GM12878 (cell line): ENCODE measurements at regions not wholly inside any gene's neighbourhood (a gene's known extent, or its start where the extent isn't known, plus 50 kb on each side); places are given as distances from the start of the nearest gene placed in this dataset.

Source experiments
- CBX5 ChIP-seq: sonication (generic); IDR thresholded peaks from 2 replicates; pipeline ENCODE4 v1.6.1; 2016; ENCODE audit warnings: low read depth, moderate library complexity, mild to moderate bottlenecking, inconsistent platforms
- CTCF ChIP-seq, 3 experiments: IDR thresholded peaks in 2 of 3; conservative IDR thresholded peaks in 1 of 3; 2 replicates each; pipeline ENCODE4 v1.5.1; 2011; ENCODE audit warnings: low read depth in 3 of 3, low read length in 3 of 3, mild to moderate bottlenecking in 3 of 3, control low read depth in 2 of 3, moderate library complexity in 2 of 3, inconsistent platforms in 1 of 3, mixed read lengths in 1 of 3; ENCODE audit not compliant: control insufficient read depth in 2 of 3, insufficient read depth in 1 of 3; ENCODE audit errors: extremely low read depth in 1 of 3
- DPF2 ChIP-seq: fragments of 450-650 bp; IDR thresholded peaks from 2 replicates; pipeline ENCODE4 v1.6.1; 2017; ENCODE audit warnings: mild to moderate bottlenecking
- EGR1 ChIP-seq, 2 experiments: IDR thresholded peaks; 1 replicate in 1 of 2; 2 replicates in 1 of 2; pipeline ENCODE4 v1.6.1; 2011 to 2012; ENCODE audit warnings: low read depth in 2 of 2, low read length in 2 of 2, borderline replicate concordance in 1 of 2, mild to moderate bottlenecking in 1 of 2, moderate library complexity in 1 of 2
- EP300 ChIP-seq, 2 experiments: fragments of 150-350 bp in 1 of 2; IDR thresholded peaks; 2 replicates each; pipeline ENCODE4 v1.6.1; 2011 to 2012; ENCODE audit warnings: low read depth in 2 of 2, low read length in 2 of 2, borderline replicate concordance in 1 of 2, improper control_type of control experiment in 1 of 2, inconsistent platforms in 1 of 2; ENCODE audit not compliant: control insufficient read depth in 1 of 2
- EZH2 ChIP-seq: IDR thresholded peaks from 2 replicates; pipeline ENCODE4 v1.6.1; 2012; ENCODE audit warnings: low read depth, mild to moderate bottlenecking, control low read depth, inconsistent platforms, low read length, borderline replicate concordance; ENCODE audit not compliant: control insufficient read depth
- PBX3 ChIP-seq: IDR thresholded peaks from 2 replicates; pipeline ENCODE4 v1.6.1; 2011; ENCODE audit warnings: mild to moderate bottlenecking, low read depth, low read length, moderate library complexity; ENCODE audit not compliant: insufficient replicate concordance
- POLR2A ChIP-seq: IDR thresholded peaks from 2 replicates; pipeline ENCODE4 v1.6.1; 2011; ENCODE audit warnings: low read depth, mild to moderate bottlenecking, low read length
- RBBP5 ChIP-seq: fragments of 200-600 bp; sonication (generic); conservative IDR thresholded peaks from 2 replicates; pipeline ENCODE4 v1.6.1; 2016
- SREBF2 ChIP-seq: IDR thresholded peaks from 2 replicates; pipeline ENCODE4 v1.6.1; 2012; ENCODE audit warnings: mild to moderate bottlenecking, low read length
- TAF1 ChIP-seq: IDR thresholded peaks from 2 replicates; pipeline ENCODE4 v1.6.1; 2011; ENCODE audit warnings: mild to moderate bottlenecking, low read depth, low read length, borderline replicate concordance

- TF ChIP-seq SREBF2 (no peak), DPF2 (no peak), CTCF (IDR thresholded peaks at IDR 0.05 in 2 of 3, conservative IDR thresholded peaks at IDR 0.05 in 1 of 3; ENCODE audit: control insufficient read depth in 2 of 3, extremely low read depth in 1 of 3, insufficient read depth in 1 of 3, low read depth in 3 of 3, low read length in 3 of 3) (no peak), TAF1 (no peak), RBBP5 (no peak), CBX5 (no peak), EZH2 (no peak), POLR2A (no peak), PBX3 (no peak), EP300 (IDR thresholded peaks at IDR 0.05; ENCODE audit: borderline replicate concordance in 1 of 2, control insufficient read depth in 1 of 2, low read depth in 2 of 2, low read length in 2 of 2) (no peak), EGR1 (IDR thresholded peaks at IDR 0.05; ENCODE audit: borderline replicate concordance in 1 of 2, low read depth in 2 of 2, low read length in 2 of 2) (no peak)
Observed at GRCh38 chr2:106991866-106992265, 105.9 kb upstream of the ST6GAL2 start.
